Body of pancreas (tissue), 4 donors: ENCODE measurements at regions not wholly inside any gene's neighbourhood (a gene's known extent, or its start where the extent isn't known, plus 50 kb on each side); places are given as distances from the start of the nearest gene placed in this dataset.

Experiments used
- ATAC-seq: fragments of 150-250 bp; one replicate; pipeline ENCODE4 v1.9.1; 2016
- DNase-seq, 4 donors: peaks; one replicate each; pipeline ENCODE4 v3.0.0-alpha.2; 2019
- H3K27ac ChIP-seq, 4 donors: fragments of 200-600 bp; sonication (generic); 1 replicate in 3 of 4; 2 replicates in 1 of 4; pipeline versions ENCODE4 v1.5.1 to v1.6.1; 2016 to 2019; ENCODE audit warnings: mild to moderate bottlenecking in 1 of 4, mixed read lengths in 1 of 4, moderate library complexity in 1 of 4
- H3K27me3 ChIP-seq, 2 donors: fragments of 200-600 bp; sonication (generic); one replicate each; pipeline ENCODE4 v1.6.0; 2016; ENCODE audit warnings: mild to moderate bottlenecking in 1 of 2
- H3K36me3 ChIP-seq, 2 donors: fragments of 200-600 bp; sonication (generic); replicated peaks in 1 of 2; 2 replicates each; pipeline ENCODE4 v1.5.1; 2016; ENCODE audit warnings: low read depth in 2 of 2; ENCODE audit not compliant: insufficient read depth in 1 of 2
- H3K4me1 ChIP-seq: fragments of 200-600 bp; sonication (generic); one replicate; pipeline ENCODE4 v1.6.0; 2016
- H3K4me3 ChIP-seq, 2 donors: fragments of 200-600 bp; sonication (generic); 1 replicate in 1 of 2; 2 replicates in 1 of 2; pipeline ENCODE4 v1.5.1; 2016 to 2019
- H3K9me3 ChIP-seq, 3 donors: fragments of 200-600 bp; sonication (generic); 1 replicate in 2 of 3; 2 replicates in 1 of 3; pipeline ENCODE4 v1.5.1; 2016
- CTCF ChIP-seq, 7 experiments: fragments of 450-650 bp in 4 of 7; fragments of 200-600 bp in 3 of 7; sonication (generic) in 3 of 7; IDR thresholded peaks; one replicate each; pipeline ENCODE4 v1.5.1; 2016 to 2019; ENCODE audit warnings: antibody characterized with exemption in 7 of 7
- POLR2A ChIP-seq, 3 donors: fragments of 450-650 bp; IDR thresholded peaks; one replicate each; pipeline ENCODE4 v1.6.1; 2016; ENCODE audit warnings: antibody characterized with exemption in 3 of 3, mild to moderate bottlenecking in 2 of 3
- WGBS, 2 donors: methylation state at CpG; one replicate each; pipeline ENCODE4 v1.1.5; 2017; 5-methylcytosine and 5-hydroxymethylcytosine counted together
- intact Hi-C: fragments of 100-400 bp; cut with DNase I; formaldehyde crosslinking; loops from one replicate; pipeline ENCODE4 v1.15.1; 2023

GRCh38 chr18:44452346-44452745, 228.3 kb upstream of the SETBP1 start:
- Histone ChIP-seq H3K36me3 (no peaks in the 10 kb centered on the region), H3K9me3 (no peaks in the 10 kb centered on the region), H3K4me3 (no peak overlapping the region), H3K27ac (no peak overlapping the region), H3K27me3 (no peaks in the 10 kb centered on the region), H3K4me1 (no peaks in the 10 kb centered on the region)
- TF ChIP-seq CTCF (IDR thresholded peaks at IDR 0.05) (no peak), POLR2A (IDR thresholded peaks at IDR 0.05) (no peak)
- intact Hi-C loops: no loop called here
- no peak for ATAC-seq
- 61 to 64% methylated on average over 2 of the region's 2 CpGs for WGBS, 2 donors
- DNase-seq: peak in 1 of 4 donors; percentile 5

GRCh38 chr18:44453505-44453904, 227.2 kb upstream of the SETBP1 start:
- intact Hi-C loops: no loop called here
- H3K4me3 ChIP-seq: no peak overlapping the region
- no peaks in the 10 kb centered on the region for H3K36me3 ChIP-seq
- no peak overlapping the region for H3K27ac ChIP-seq
- no peaks in the 10 kb centered on the region for H3K4me1 ChIP-seq
- 80 to 82% methylated on average over 2 of the region's 2 CpGs for WGBS, 2 donors
- TF ChIP-seq CTCF (IDR thresholded peaks at IDR 0.05) (no peak), POLR2A (IDR thresholded peaks at IDR 0.05) (no peak)
- ATAC-seq: no peak
- no peak for DNase-seq
- H3K9me3 ChIP-seq: no peaks in the 10 kb centered on the region
- no peaks in the 10 kb centered on the region for H3K27me3 ChIP-seq

DNA sequence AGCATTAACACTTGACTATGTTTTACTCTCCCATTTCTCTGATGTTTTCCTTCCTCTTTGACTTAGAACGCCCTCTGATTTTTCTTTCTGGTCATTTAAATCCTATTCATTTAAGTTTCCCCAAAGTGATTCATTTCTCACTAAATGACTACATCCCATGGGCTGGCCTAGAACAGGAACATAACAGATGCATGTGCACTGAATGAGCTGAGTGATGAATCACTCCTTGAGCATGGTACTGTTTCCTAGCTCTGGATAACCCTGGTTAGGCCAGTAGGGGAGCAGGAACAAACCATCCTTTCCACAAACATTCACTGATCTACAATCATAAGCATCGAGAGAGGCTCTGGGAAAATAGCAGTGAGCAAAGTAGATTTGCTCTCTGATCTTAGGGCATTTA, 221.9 kb upstream of the SETBP1 start:
- DNase-seq (no peak), ATAC-seq (no peak)
- Histone ChIP-seq H3K4me3 (no peak overlapping the region), H3K27ac (no peak overlapping the region), H3K4me1 (no peaks in the 10 kb centered on the region), H3K9me3 (no peaks in the 10 kb centered on the region), H3K36me3 (no peaks in the 10 kb centered on the region), H3K27me3 (no peaks in the 10 kb centered on the region)
- TF ChIP-seq CTCF (IDR thresholded peaks at IDR 0.05): no peak
- TF ChIP-seq POLR2A (IDR thresholded peaks at IDR 0.05): no peak
- WGBS, 2 donors: 67 to 78% methylated on average over 2 of the region's 2 CpGs
- intact Hi-C loops: no loop called here

- H3K27me3 ChIP-seq: no peaks in the 10 kb centered on the region
- no peak overlapping the region for H3K4me3 ChIP-seq
- no peak overlapping the region for H3K27ac ChIP-seq
- ATAC-seq (no peak), DNase-seq (no peak)
- no peaks in the 10 kb centered on the region for H3K4me1 ChIP-seq
- TF ChIP-seq POLR2A (IDR thresholded peaks at IDR 0.05) (no peak), CTCF (IDR thresholded peaks at IDR 0.05) (no peak)
- intact Hi-C loops: no loop called here
- H3K36me3 ChIP-seq: no peaks in the 10 kb centered on the region
- whole genome bisulfite sequencing, 2 donors: 56 to 58% methylated on average over 4 of the region's 4 CpGs
- H3K9me3 ChIP-seq: no peaks in the 10 kb centered on the region
Measured at GRCh38 chr18:44464398-44465180, 216.1 kb upstream of the SETBP1 start.

DNA sequence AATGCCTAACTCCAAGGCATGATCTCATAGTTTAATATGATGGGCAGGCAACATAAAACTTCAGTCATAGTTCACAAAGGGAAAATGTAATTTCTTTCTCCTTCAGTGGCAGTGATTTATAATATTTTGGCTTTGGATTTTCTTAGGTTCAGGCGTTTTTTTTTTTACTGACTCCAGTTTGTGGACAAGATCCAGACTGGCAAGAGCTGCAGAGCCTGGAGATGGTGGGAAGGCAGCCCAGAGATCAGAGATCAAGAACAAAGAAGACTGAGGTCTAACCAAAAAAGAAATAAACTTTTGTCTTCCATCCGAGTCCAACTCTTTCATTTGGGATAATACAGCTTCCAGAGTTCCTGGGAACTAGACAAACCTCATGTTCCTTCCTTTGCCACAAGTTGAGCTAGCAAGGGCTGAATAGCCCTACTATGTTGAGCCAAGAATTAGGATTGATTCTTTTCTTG, 215.3 kb upstream of the SETBP1 start:
- no peak for ATAC-seq
- Histone ChIP-seq H3K4me1 (no peaks in the 10 kb centered on the region), H3K9me3 (no peaks in the 10 kb centered on the region), H3K27ac (no peak overlapping the region), H3K36me3 (no peaks in the 10 kb centered on the region), H3K4me3 (no peak overlapping the region), H3K27me3 (no peaks in the 10 kb centered on the region)
- intact Hi-C loops: no loop called here
- no peak for DNase-seq
- TF ChIP-seq POLR2A (IDR thresholded peaks at IDR 0.05): no peak
- no peak for TF ChIP-seq CTCF (IDR thresholded peaks at IDR 0.05)
- WGBS, 2 donors: 24 to 32% methylated on average over 2 of the region's 2 CpGs
